AG09319 (cell line): ENCODE measurements at regions not wholly inside any gene's neighbourhood (a gene's known extent, or its start where the extent isn't known, plus 50 kb on each side); places are given as distances from the start of the nearest gene placed in this dataset.

Experiments used
- DNase-seq: peaks from one replicate; pipeline ENCODE4 v3.0.0-alpha.2; 2010; ENCODE audit warnings: low read depth; ENCODE audit errors: extremely low read depth
- TF ChIP-seq, protein P1 (sequence below): IDR thresholded peaks from 2 replicates; pipeline ENCODE4 v1.5.1; 2011; ENCODE audit warnings: low read depth, mild to moderate bottlenecking, inconsistent platforms, low read length, moderate library complexity

DNA sequence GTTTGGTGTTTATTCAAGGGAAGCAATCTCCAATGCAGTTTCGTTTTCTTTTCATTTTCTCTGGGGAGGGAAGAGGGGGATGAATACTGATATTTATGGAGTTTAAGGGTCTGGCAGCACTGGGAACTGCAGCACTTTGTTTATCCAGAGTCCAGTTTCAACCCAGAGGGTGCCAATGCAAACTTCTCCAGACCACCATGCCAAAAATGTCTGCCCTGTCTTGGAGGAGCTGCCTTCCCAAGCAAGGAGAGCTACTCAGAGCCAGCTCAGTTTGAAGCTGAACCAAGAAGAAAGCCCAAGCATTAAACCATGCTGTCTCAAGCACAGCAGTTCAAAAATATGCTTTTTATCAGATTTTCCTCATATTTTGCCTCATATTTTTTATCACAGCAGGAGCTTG lies 589.7 kb downstream of the LMO4 start:
- TF ChIP-seq, protein P1, sequence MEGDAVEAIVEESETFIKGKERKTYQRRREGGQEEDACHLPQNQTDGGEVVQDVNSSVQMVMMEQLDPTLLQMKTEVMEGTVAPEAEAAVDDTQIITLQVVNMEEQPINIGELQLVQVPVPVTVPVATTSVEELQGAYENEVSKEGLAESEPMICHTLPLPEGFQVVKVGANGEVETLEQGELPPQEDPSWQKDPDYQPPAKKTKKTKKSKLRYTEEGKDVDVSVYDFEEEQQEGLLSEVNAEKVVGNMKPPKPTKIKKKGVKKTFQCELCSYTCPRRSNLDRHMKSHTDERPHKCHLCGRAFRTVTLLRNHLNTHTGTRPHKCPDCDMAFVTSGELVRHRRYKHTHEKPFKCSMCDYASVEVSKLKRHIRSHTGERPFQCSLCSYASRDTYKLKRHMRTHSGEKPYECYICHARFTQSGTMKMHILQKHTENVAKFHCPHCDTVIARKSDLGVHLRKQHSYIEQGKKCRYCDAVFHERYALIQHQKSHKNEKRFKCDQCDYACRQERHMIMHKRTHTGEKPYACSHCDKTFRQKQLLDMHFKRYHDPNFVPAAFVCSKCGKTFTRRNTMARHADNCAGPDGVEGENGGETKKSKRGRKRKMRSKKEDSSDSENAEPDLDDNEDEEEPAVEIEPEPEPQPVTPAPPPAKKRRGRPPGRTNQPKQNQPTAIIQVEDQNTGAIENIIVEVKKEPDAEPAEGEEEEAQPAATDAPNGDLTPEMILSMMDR: no peak
- DNase-seq: no peak

DNA sequence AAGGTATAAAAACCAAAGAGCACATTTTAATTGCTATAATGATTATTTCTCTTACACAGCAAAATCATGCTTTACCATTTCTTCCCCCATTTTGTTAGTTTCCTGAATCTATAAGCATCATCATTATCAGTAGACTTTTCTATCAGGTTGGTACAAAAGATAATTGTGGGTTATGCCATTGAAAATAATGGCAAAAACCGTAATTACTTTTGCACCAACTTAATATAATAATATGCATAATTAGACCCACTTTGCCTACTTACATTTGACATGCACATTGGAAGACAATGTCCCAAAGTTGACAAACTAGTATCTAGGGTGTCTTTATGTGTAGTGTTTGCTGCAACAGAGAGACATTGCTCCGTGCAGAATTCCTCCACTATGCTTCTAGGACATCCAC lies 594.2 kb downstream of the LMO4 start:
- DNase-seq: no peak
- TF ChIP-seq, protein P1: no peak

DNA sequence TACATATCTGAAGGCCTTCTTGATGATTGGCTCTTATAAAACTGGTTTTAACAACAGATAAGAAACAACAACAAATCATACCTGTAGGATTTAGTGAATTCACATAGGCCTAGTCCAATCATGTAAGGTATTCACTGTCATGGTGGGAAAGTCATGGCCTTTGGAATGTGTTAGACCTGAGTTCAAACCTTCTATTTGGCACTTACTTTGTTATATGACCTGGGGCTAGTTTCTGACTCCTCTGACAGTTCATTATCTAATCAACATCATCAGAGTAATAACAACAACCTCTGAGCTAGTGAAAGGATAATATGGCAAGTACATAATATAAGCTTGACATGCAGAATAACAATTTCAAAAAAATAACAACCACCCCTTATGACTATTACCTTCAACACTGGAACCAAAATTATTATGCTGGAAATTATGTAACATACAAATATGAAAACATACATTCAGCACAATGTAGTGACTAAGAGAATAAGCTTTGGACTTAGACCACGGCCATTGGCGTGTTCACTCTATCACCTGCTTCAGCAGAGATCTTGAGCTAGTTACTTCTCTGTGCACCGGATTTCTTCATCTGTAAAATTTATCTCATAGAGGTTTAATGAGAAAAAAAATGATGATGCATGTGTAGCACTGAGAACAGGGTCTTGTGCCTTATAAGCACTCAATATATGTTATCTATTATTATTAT lies 597.6 kb downstream of the LMO4 start:
- DNase-seq: no peak
- TF ChIP-seq, protein P1: no peak

DNA sequence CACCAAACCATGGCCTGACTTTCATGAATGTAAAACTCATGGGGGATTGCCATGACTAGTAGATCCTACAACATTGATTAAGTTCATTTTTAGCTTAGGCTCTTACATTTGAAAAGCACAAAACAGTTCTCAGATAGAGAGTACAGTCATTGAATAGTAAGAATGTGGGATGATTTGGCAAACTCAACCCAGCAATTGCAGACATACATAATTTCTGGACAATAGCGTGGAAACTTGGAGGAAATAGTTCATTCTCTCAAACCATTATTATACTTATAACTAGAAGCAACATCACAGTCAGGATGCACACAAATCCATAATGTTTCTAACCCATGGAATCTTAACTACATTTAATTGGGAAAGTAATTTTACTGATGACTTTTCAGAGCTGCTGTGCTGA lies 598.2 kb downstream of the LMO4 start:
- no peak for DNase-seq
- TF ChIP-seq, protein P1: no peak

DNA sequence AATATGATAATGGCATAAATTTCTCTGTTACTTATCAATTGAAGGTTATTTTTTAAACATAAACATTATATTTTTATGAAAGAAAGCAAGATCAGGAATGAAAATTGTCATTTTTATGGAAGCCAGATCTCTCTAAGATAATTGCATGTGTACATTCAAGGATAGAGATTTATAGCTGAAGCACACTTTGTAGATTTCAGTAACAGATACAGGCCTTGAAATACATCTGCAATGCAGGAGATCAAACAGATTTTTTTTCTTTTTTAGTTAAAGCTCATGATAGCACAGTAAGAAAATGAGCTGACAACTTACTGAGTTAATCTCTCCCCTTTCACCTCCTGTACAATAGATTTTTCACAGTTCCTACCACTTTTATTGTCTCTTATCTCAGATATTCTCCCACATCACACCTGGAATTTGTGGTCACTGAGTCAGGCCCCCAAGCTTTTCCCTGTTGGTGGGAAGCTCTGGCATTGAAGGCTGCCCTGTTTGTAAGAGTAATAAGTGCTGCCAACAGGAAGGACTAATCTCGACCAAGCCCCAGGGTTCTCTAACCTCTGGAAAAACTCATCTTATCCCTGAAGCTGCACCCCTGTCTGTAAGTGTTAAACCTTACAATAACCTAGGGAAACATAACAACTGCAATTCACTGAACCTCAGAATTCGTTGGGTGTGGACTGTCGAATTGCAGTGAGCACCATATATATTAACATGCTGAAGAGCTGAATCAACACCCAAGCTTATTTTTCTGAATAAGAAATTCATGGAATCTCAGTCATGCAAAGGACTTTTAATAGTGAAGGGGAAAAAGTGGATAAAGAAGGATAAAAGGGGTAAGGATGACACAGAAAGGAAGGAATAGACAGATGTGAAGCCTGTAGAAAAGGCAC lies 599.0 kb downstream of the LMO4 start:
- DNase-seq: no peak
- TF ChIP-seq, protein P1: no peak

DNA sequence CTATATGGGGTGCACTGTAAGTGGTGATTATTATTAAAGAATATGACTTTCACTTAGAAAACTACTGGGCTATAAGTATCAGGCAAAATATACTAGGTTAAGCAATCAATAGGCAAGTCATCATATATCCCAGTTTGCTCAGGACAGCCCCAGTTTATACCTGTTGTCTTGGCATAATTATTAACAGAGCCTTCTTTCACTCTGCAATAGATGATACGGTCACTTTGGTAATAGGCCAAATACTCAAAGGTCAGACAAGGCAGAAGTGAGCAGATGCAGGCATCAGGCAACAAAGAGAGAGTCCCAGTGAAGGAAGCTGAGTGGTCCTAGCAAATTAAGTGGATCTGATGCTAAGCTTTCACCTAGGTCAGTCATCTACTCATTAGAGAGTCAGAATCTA lies 599.9 kb downstream of the LMO4 start:
- TF ChIP-seq, protein P1: no peak
- no peak for DNase-seq

DNA sequence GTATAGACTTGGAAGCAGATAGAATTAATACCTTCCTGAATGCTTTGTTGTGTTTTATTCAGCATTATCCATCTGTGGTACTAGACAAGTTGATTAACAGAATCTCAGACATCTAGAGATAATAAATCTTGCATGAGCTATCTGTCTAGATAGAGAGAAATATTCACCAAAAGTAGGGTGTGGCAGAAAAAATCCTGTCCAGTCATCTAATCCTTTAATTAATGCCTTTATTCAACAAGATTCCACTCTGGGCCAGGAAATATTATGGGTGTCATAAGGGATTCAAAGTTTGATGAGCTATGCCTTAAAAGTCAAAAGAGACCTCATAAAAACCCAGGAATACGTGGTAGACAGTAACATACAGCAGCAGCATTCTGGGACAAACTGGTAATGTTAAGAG lies 601.2 kb downstream of the LMO4 start:
- DNase-seq: no peak
- TF ChIP-seq, protein P1: no peak
